K562 (cell line): ENCODE measurements at regions not wholly inside any gene's neighbourhood (a gene's known extent, or its start where the extent isn't known, plus 50 kb on each side); places are given as distances from the start of the nearest gene placed in this dataset.

Experiments used
- ATF2 ChIP-seq: sonication (generic); formaldehyde crosslinking; IDR thresholded peaks from 2 replicates; pipeline ENCODE4 v1.8.1; 2022; ENCODE audit warnings: missing genetic modification reagents
- CBX5 ChIP-seq: IDR thresholded peaks from 2 replicates; pipeline ENCODE4 v1.6.1; 2014; ENCODE audit warnings: low read depth, borderline replicate concordance
- CUX1 ChIP-seq: fragments of 200-800 bp; sonication (Bioruptor generic); IDR thresholded peaks from 2 replicates; pipeline ENCODE4 v1.6.1; 2016; ENCODE audit warnings: missing genetic modification characterization, missing compliant biosample characterization
- DLX4 ChIP-seq: fragments of 250-450 bp; sonication (Bioruptor Pico); IDR thresholded peaks from 2 replicates; pipeline ENCODE4 v1.6.1; 2021; ENCODE audit warnings: mild to moderate bottlenecking
- FOXK1 ChIP-seq: sonication (generic); formaldehyde crosslinking; IDR thresholded peaks from 2 replicates; pipeline ENCODE4 v1.8.0; 2022; ENCODE audit warnings: missing genetic modification reagents, mild to moderate bottlenecking, borderline replicate concordance
- HEY1 ChIP-seq: fragments of 250-450 bp; sonication (Bioruptor Pico); IDR thresholded peaks from 2 replicates; pipeline ENCODE4 v1.5.0; 2020; ENCODE audit warnings: mild to moderate bottlenecking, moderate library complexity, borderline replicate concordance
- HOMEZ ChIP-seq: fragments of 250-450 bp; sonication (Bioruptor Pico); IDR thresholded peaks from 2 replicates; pipeline ENCODE4 v1.4.0; 2020; ENCODE audit warnings: mild to moderate bottlenecking, moderate library complexity
- PML ChIP-seq: IDR thresholded peaks from 2 replicates; pipeline ENCODE4 v1.6.1; 2012; ENCODE audit warnings: low read length, inconsistent platforms
- POLR3G ChIP-seq: IDR thresholded peaks from 2 replicates; pipeline ENCODE4 v1.6.1; 2011; ENCODE audit not compliant: insufficient read length, insufficient replicate concordance; ENCODE audit errors: extremely low read depth
- PTTG1 ChIP-seq: fragments of 450-650 bp; IDR thresholded peaks from 2 replicates; pipeline ENCODE4 v1.6.1; 2016; ENCODE audit warnings: low read depth, mild to moderate bottlenecking, missing genetic modification characterization, missing compliant biosample characterization
- ZBTB7A ChIP-seq: IDR thresholded peaks from 2 replicates; pipeline ENCODE4 v1.6.1; 2011; ENCODE audit warnings: low read depth, mild to moderate bottlenecking, low read length, moderate library complexity, borderline replicate concordance; ENCODE audit not compliant: control insufficient read depth
- ZKSCAN8 ChIP-seq: fragments of 200-800 bp; sonication (Bioruptor generic); IDR thresholded peaks from 2 replicates; pipeline ENCODE4 v1.6.1; 2016; ENCODE audit warnings: missing genetic modification characterization, missing compliant biosample characterization
- ZNF592 ChIP-seq: fragments of 450-650 bp; IDR thresholded peaks from 2 replicates; pipeline ENCODE4 v1.6.1; 2017; ENCODE audit warnings: antibody characterized with exemption, mild to moderate bottlenecking
- ZNF696 ChIP-seq: fragments of 250-450 bp; sonication (Bioruptor Pico); conservative IDR thresholded peaks from 2 replicates; pipeline ENCODE4 v1.4.0; 2020; ENCODE audit warnings: mild to moderate bottlenecking, moderate library complexity

GRCh38 chr6:27591699-27592480 lies 119.0 kb upstream of the ZNF184 start (continued):
- TF ChIP-seq ZNF592 (peak; percentile 88), CBX5 (no peak), PML (no peak), ATF2 (CRISPR knock-in tag) (no peak), CUX1 (no peak), HEY1 (CRISPR knock-in tag) (no peak), ZKSCAN8 (CRISPR knock-in tag) (no peak), DLX4 (no peak), PTTG1 (tag) (no peak), POLR3G (peak; percentile 71), ZNF696 (CRISPR knock-in tag) (no peak), FOXK1 (CRISPR knock-in tag) (no peak), HOMEZ (CRISPR knock-in tag) (no peak), ZBTB7A (no peak)
